T-helper 17 cell (primary cell): ENCODE measurements at regions not wholly inside any gene's neighbourhood (a gene's known extent, or its start where the extent isn't known, plus 50 kb on each side); places are given as distances from the start of the nearest gene placed in this dataset.

ENCODE experiments used
- ATAC-seq: fragments of 150-1000 bp; cut with Tn5 transposase; 2 replicates; pipeline ENCODE4 v1.10.0; 2021; ENCODE audit warnings: mild to moderate bottlenecking, moderate library complexity
- DNase-seq, 3 donors: peaks; one replicate each; pipeline versions ENCODE4 v3.0.0 to v3.0.0-alpha.2; 2020 to 2021
- H3K9me3 ChIP-seq: one replicate; pipeline ENCODE4 v1.7.0; 2013; ENCODE audit warnings: low read length, mild to moderate bottlenecking; ENCODE audit not compliant: control insufficient read depth, poor library complexity, severe bottlenecking
- H3K27ac Mint-ChIP-seq: one replicate; pipeline ENCODE4 v1.8.0; 2022; ENCODE audit warnings: mild to moderate bottlenecking, moderate library complexity, mixed read lengths
- H3K27me3 Mint-ChIP-seq: one replicate; pipeline ENCODE4 v1.8.0; 2022; ENCODE audit warnings: mixed read lengths
- H3K36me3 Mint-ChIP-seq: one replicate; pipeline ENCODE4 v1.8.0; 2022; ENCODE audit warnings: low read depth, mixed read lengths
- H3K4me1 Mint-ChIP-seq: one replicate; pipeline ENCODE4 v1.8.0; 2022; ENCODE audit warnings: mild to moderate bottlenecking, mixed read lengths
- H3K4me3 Mint-ChIP-seq: one replicate; pipeline ENCODE4 v1.8.0; 2022; ENCODE audit warnings: mild to moderate bottlenecking, moderate library complexity, mixed read lengths

GRCh38 chr15:93820566-93820965, 410.8 kb upstream of the MCTP2 start:
- Mint-ChIP-seq H3K27ac (no peak overlapping the region), H3K36me3 (no peaks in the 10 kb centered on the region), H3K4me3 (no peak overlapping the region), H3K27me3 (no peaks in the 10 kb centered on the region), H3K4me1 (no peaks in the 10 kb centered on the region)
- no peak for DNase-seq
- H3K9me3 ChIP-seq, result no peaks in the 10 kb centered on the region
- ATAC-seq, result no peak

DNA sequence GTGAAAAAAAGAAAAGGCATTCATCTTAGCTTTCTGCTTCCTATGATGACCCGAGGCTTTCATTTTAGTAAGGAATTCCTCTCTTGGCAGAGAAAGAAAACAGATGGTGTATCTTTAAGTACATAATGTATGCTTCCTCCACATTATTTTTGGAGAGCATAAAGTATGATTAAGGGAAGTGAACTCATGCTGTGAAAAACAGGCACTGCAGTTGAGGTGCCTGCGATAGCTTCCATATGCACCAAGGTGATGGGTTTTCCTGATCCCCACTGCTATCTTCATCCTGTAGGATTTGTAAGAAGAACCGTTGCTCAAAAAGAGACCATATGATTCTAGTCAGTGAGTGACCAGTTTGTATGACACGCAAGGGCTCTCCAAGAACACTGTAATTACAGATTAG, 411.5 kb upstream of the MCTP2 start:
- ATAC-seq, result no peak
- no peaks in the 10 kb centered on the region for H3K9me3 ChIP-seq
- no peak overlapping the region for H3K27ac Mint-ChIP-seq
- H3K4me3 Mint-ChIP-seq, result no peak overlapping the region
- no peaks in the 10 kb centered on the region for H3K36me3 Mint-ChIP-seq
- no peak for DNase-seq
- H3K4me1 Mint-ChIP-seq, result no peaks in the 10 kb centered on the region
- H3K27me3 Mint-ChIP-seq, result no peaks in the 10 kb centered on the region

DNA sequence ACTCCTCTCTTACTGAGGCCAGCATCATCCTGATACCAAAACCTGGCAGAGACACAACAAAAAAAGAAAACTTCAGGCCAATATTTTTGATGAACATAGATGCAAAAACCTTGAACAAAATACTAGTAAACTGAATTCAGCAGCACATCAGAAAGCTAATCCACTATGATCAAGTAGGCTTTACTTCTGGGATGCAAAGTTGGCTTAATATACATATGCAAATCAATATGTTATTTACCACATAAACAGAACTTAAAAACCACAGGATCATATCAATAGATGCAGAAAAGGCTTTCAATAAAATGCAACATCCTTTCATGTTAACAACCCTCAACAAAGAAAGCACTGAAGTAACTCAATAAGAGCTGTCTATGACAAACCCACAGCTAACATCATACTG, 414.5 kb upstream of the MCTP2 start:
- Mint-ChIP-seq H3K27ac (no peak overlapping the region), H3K27me3 (no peaks in the 10 kb centered on the region), H3K4me1 (no peaks in the 10 kb centered on the region), H3K4me3 (no peak overlapping the region), H3K36me3 (no peaks in the 10 kb centered on the region)
- ATAC-seq (no peak), DNase-seq (no peak)
- no peaks in the 10 kb centered on the region for H3K9me3 ChIP-seq

GRCh38 chr15:93811305-93811704, 420.1 kb upstream of the MCTP2 start:
- Mint-ChIP-seq H3K4me1 (no peaks in the 10 kb centered on the region), H3K27ac (no peak overlapping the region), H3K36me3 (no peaks in the 10 kb centered on the region), H3K4me3 (no peak overlapping the region), H3K27me3 (peaks cover 21% of the 10 kb centered on the region)
- DNase-seq, result no peak
- no peaks in the 10 kb centered on the region for H3K9me3 ChIP-seq
- ATAC-seq, result no peak

GRCh38 chr15:93809516-93809915, 421.8 kb upstream of the MCTP2 start:
- peaks cover 29% of the 10 kb centered on the region for H3K27me3 Mint-ChIP-seq
- no peak for ATAC-seq
- no peak overlapping the region for H3K4me3 Mint-ChIP-seq
- no peak overlapping the region for H3K27ac Mint-ChIP-seq
- H3K4me1 Mint-ChIP-seq, result no peaks in the 10 kb centered on the region
- no peaks in the 10 kb centered on the region for H3K9me3 ChIP-seq
- DNase-seq, result no peak
- no peaks in the 10 kb centered on the region for H3K36me3 Mint-ChIP-seq

DNA sequence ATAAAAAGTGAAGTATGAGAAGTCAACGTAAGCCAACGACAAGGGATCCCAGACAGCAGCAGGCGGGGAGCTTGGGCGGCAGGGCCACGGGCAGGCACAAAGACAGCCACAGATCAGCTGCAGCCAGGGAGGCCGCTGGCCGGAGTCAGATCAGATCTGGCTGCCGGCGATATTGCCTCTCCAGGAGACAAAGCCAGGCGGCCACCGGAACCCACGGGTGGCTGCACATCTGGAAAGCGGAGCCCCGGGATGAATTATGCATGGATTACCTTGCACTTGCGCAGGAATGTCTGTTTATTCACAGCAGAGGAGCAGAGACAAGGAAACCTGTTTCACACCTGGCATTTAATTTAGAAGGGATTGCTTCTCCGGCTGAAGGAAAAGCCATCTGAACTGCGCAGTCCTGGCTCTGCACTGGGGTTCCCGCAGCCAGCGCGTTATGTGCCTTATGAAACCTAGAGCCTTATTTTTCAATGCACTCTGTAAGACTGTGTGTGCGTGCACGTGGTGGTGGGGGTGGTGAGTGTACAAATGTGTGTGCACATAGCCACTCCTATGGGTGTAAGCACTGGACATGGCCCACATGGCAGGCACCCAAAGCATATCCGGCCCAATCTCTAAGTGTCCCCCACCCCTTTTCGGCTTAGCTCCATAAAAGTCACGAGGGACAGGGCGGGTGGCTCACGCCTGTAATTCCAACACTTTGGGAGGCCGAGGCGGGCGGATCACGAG, 427.8 kb upstream of the MCTP2 start:
- Mint-ChIP-seq H3K36me3 (no peaks in the 10 kb centered on the region), H3K27ac (no peak overlapping the region), H3K27me3 (peaks cover 21% of the 10 kb centered on the region), H3K4me3 (no peak overlapping the region), H3K4me1 (peaks cover 2% of the 10 kb centered on the region)
- H3K9me3 ChIP-seq, result no peaks in the 10 kb centered on the region
- DNase-seq, result no peak
- no peak for ATAC-seq

DNA sequence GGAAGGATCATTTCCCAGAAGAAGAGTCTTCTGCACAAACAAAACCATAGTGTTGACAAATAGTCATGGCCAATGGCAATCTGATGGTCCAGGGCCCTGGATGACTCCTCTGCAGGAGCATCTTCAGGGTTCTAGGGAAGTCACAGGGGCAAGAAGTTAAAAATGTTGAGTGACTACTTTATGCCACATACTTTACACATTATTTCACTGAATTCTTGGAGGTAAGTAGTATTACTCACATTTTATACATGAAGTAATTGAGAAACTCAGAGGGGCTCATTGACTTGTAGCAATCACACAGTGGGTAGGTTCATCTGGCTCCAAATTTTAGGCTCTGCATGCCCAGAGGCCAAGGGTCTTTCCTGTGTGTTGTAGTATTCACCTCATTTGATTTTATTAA, 430.2 kb upstream of the MCTP2 start:
- Mint-ChIP-seq H3K4me3 (no peak overlapping the region), H3K4me1 (peaks cover 2% of the 10 kb centered on the region), H3K27ac (no peak overlapping the region), H3K27me3 (peaks cover 15% of the 10 kb centered on the region), H3K36me3 (no peaks in the 10 kb centered on the region)
- ATAC-seq, result no peak
- no peak for DNase-seq
- no peaks in the 10 kb centered on the region for H3K9me3 ChIP-seq

GRCh38 chr15:93800805-93801204, 430.6 kb upstream of the MCTP2 start:
- peaks cover 2% of the 10 kb centered on the region for H3K4me1 Mint-ChIP-seq
- ATAC-seq, result no peak
- H3K9me3 ChIP-seq, result no peaks in the 10 kb centered on the region
- no peak overlapping the region for H3K4me3 Mint-ChIP-seq
- H3K27ac Mint-ChIP-seq, result no peak overlapping the region
- no peaks in the 10 kb centered on the region for H3K36me3 Mint-ChIP-seq
- H3K27me3 Mint-ChIP-seq, result peaks cover 13% of the 10 kb centered on the region
- no peak for DNase-seq

DNA sequence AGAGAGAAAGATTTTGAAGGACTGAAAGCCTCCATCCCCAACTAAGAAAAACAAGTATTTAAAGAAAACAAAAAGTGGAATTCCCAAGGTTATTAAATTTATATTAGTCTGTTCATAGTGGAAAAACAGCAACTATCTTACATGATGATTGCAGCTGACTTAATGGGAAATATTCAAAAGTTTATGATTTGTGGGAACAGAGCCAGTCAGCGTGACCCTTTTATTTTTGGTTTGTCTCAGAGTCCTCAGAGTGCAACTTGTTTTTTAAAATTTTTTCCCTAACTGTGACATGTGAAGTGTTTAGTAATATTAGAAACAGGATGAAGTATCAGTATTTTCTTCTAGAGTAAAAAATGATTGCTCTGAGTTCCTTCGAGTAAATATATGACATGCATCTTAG, 441.9 kb upstream of the MCTP2 start:
- Mint-ChIP-seq H3K27ac (no peak overlapping the region), H3K27me3 (peaks cover 15% of the 10 kb centered on the region), H3K4me1 (no peaks in the 10 kb centered on the region), H3K36me3 (peaks cover 2% of the 10 kb centered on the region), H3K4me3 (no peak overlapping the region)
- ATAC-seq (no peak), DNase-seq (no peak)
- no peaks in the 10 kb centered on the region for H3K9me3 ChIP-seq

DNA sequence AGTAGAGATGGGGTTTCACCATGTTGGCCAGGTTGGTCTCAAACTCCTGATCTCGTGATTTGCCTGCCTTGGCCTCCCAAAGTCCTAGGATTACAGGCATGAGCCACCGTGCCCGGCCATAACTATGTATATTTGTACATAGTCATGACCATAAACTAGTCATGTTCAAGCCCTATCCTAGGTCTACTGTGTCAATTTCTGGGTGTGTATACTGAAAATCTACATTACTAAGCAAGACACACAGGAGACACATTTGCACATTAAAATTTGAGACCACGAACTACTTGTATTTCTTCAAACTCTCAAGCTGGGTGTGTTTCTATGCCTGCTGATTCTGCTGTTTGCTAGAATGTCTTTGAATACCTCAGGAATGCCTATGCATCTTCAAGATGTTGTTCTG, 451.3 kb upstream of the MCTP2 start:
- Mint-ChIP-seq H3K27ac (no peak overlapping the region), H3K27me3 (no peaks in the 10 kb centered on the region), H3K4me3 (no peak overlapping the region), H3K4me1 (no peaks in the 10 kb centered on the region), H3K36me3 (no peaks in the 10 kb centered on the region)
- no peaks in the 10 kb centered on the region for H3K9me3 ChIP-seq
- DNase-seq, result no peak
- ATAC-seq, result no peak

DNA sequence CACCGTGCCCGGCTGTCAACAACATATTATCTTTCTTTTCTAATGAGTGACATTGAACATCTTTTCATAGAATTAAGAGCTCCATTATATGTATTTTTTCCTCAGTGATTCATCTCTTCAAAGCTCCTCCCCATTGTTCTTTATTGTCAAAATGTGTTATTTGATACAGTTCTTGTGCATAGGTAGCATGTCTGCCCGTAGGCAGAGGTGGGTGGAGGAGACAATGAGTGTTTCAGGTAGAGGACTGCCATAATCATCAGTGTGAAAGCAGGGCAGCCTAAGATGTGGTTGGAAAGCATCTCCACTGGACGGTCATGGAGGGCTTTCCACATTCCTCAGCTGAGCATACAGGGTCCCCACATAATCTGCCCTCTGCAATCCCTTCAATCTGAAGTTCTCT, 452.0 kb upstream of the MCTP2 start:
- ATAC-seq (no peak), DNase-seq (no peak)
- H3K4me1 Mint-ChIP-seq, result no peaks in the 10 kb centered on the region
- H3K9me3 ChIP-seq, result no peaks in the 10 kb centered on the region
- no peaks in the 10 kb centered on the region for H3K27me3 Mint-ChIP-seq
- no peak overlapping the region for H3K27ac Mint-ChIP-seq
- no peaks in the 10 kb centered on the region for H3K36me3 Mint-ChIP-seq
- no peak overlapping the region for H3K4me3 Mint-ChIP-seq

GRCh38 chr15:93771196-93772030, 459.9 kb upstream of the MCTP2 start:
- no peaks in the 10 kb centered on the region for H3K9me3 ChIP-seq
- peaks cover 2% of the 10 kb centered on the region for H3K4me1 Mint-ChIP-seq
- ATAC-seq, result no peak
- no peak overlapping the region for H3K4me3 Mint-ChIP-seq
- H3K27ac Mint-ChIP-seq, result no peak overlapping the region
- DNase-seq, result no peak
- peaks cover 4% of the 10 kb centered on the region for H3K36me3 Mint-ChIP-seq
- peaks cover 19% of the 10 kb centered on the region for H3K27me3 Mint-ChIP-seq

- peaks cover 4% of the 10 kb centered on the region for H3K36me3 Mint-ChIP-seq
- H3K27me3 Mint-ChIP-seq, result peaks cover 19% of the 10 kb centered on the region
- no peaks in the 10 kb centered on the region for H3K9me3 ChIP-seq
- no peak overlapping the region for H3K4me3 Mint-ChIP-seq
- ATAC-seq (no peak), DNase-seq (no peak)
- peaks cover 2% of the 10 kb centered on the region for H3K4me1 Mint-ChIP-seq
- H3K27ac Mint-ChIP-seq, result no peak overlapping the region
Observed at GRCh38 chr15:93770788-93771187, 460.6 kb upstream of the MCTP2 start.

- no peaks in the 10 kb centered on the region for H3K9me3 ChIP-seq
- Mint-ChIP-seq H3K27me3 (peaks cover 29% of the 10 kb centered on the region), H3K4me1 (no peaks in the 10 kb centered on the region), H3K4me3 (no peak overlapping the region), H3K27ac (no peak overlapping the region), H3K36me3 (no peaks in the 10 kb centered on the region)
- DNase-seq (no peak), ATAC-seq (no peak)
Observed at GRCh38 chr15:93762036-93762435, 469.3 kb upstream of the MCTP2 start.
